ENCODE measurements at regions not wholly inside any gene's neighbourhood (a gene's known extent, or its start where the extent isn't known, plus 50 kb on each side); places are given as distances from the start of the nearest gene placed in this dataset.

GRCh38 chr16:35642322-35642835 is 2183.0 kb downstream of the TP53TG3F start:
- peaks cover 0 to 33% (median 11%) of the 10 kb centered on the region in 4 donors for H3K9me3 ChIP-seq (ENCODE audit: control insufficient read depth in 4 of 4, insufficient read depth in 3 of 4, low read length in 3 of 4)
- ATAC-seq (ENCODE audit: insufficient read depth, low FRiP score): no peak

DNA sequence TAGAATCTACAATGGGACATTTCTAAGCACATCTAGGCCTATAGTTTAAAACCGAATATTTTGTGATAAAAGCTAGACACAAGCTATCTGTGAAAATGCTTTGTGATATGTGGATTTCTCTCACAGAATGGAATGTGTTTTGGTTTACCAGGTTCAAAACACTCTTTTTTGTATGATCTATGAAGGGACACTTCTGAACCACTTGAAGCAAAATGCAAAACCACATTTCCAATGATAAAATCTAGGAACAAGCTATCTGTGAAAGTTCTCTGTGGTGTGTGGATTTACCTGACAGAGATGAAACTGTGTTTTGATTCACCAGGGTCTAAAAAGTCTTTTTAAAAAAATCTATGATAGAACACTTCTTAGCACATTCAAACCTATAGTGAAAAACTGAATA is 2192.4 kb downstream of the TP53TG3F start:
- H3K36me3 ChIP-seq (ENCODE audit: control insufficient read depth in 4 of 4, insufficient read depth in 4 of 4, low read length in 4 of 4): no peaks in the 10 kb centered on the region
- WGBS, 2 donors: 77 to 84% methylated on average over 1 of the region's 1 CpG
- peaks cover 0 to 4% (median 0%) of the 10 kb centered on the region in 4 donors for H3K9me3 ChIP-seq (ENCODE audit: control insufficient read depth in 4 of 4, insufficient read depth in 3 of 4, low read length in 3 of 4)
- H3K27ac ChIP-seq (ENCODE audit: low read depth in 1 of 2, low read length in 1 of 2): no peak overlapping the region
- H3K4me3 ChIP-seq: no peak overlapping the region
- no peak overlapping the region for H3K9ac ChIP-seq (ENCODE audit: insufficient read depth in 1 of 2, low read length in 2 of 2)
- no peak for ATAC-seq (ENCODE audit: insufficient read depth, low FRiP score)
- H3K27me3 ChIP-seq (ENCODE audit: control insufficient read depth in 3 of 3, insufficient read depth in 3 of 3, low read length in 2 of 3): no peaks in the 10 kb centered on the region
- no peak for TF ChIP-seq CTCF (IDR thresholded peaks at IDR 0.05; ENCODE audit: control extremely low read depth, extremely low read depth)
- DNase-seq: no peak
- no peaks in the 10 kb centered on the region for H3K4me1 ChIP-seq (ENCODE audit: control insufficient read depth in 5 of 5, insufficient read depth in 5 of 5, low read length in 5 of 5)

More at GRCh38 chr16:35642322-35642835, 2183.0 kb downstream of the TP53TG3F start:
- Histone ChIP-seq H3K27ac (ENCODE audit: low read depth in 1 of 2, low read length in 1 of 2) (no peak overlapping the region), H3K36me3 (ENCODE audit: control insufficient read depth in 4 of 4, insufficient read depth in 4 of 4, low read length in 4 of 4) (no peaks in the 10 kb centered on the region), H3K9ac (ENCODE audit: insufficient read depth in 1 of 2, low read length in 2 of 2) (no peak overlapping the region), H3K4me1 (ENCODE audit: control insufficient read depth in 5 of 5, insufficient read depth in 5 of 5, low read length in 5 of 5) (no peaks in the 10 kb centered on the region), H3K27me3 (ENCODE audit: control insufficient read depth in 3 of 3, insufficient read depth in 3 of 3, low read length in 2 of 3) (no peaks in the 10 kb centered on the region), H3K4me3 (no peak overlapping the region)
- DNase-seq: no peak
- WGBS, 2 donors: 56 to 69% methylated on average over 4 of the region's 4 CpGs
- TF ChIP-seq CTCF (IDR thresholded peaks at IDR 0.05; ENCODE audit: control extremely low read depth, extremely low read depth): no peak

GRCh38 chr16:35664091-35664693 is 2204.8 kb downstream of the TP53TG3F start:
- Histone ChIP-seq H3K9ac (ENCODE audit: insufficient read depth in 1 of 2, low read length in 2 of 2) (no peak overlapping the region), H3K4me1 (ENCODE audit: control insufficient read depth in 5 of 5, insufficient read depth in 5 of 5, low read length in 5 of 5) (no peaks in the 10 kb centered on the region), H3K9me3 (ENCODE audit: control insufficient read depth in 4 of 4, insufficient read depth in 3 of 4, low read length in 3 of 4) (peaks cover 0 to 8% (median 3%) of the 10 kb centered on the region in 4 donors), H3K4me3 (no peak overlapping the region), H3K27ac (ENCODE audit: low read depth in 1 of 2, low read length in 1 of 2) (no peak overlapping the region), H3K36me3 (ENCODE audit: control insufficient read depth in 4 of 4, insufficient read depth in 4 of 4, low read length in 4 of 4) (no peaks in the 10 kb centered on the region), H3K27me3 (ENCODE audit: control insufficient read depth in 3 of 3, insufficient read depth in 3 of 3, low read length in 2 of 3) (no peaks in the 10 kb centered on the region)
- ATAC-seq (ENCODE audit: insufficient read depth, low FRiP score) (no peak), DNase-seq (no peak)
- TF ChIP-seq CTCF (IDR thresholded peaks at IDR 0.05; ENCODE audit: control extremely low read depth, extremely low read depth): no peak
- WGBS, 2 donors: 68 to 80% methylated on average over 3 of the region's 3 CpGs

GRCh38 chr16:35685085-35685484 is 2225.7 kb downstream of the TP53TG3F start:
- TF ChIP-seq CTCF (IDR thresholded peaks at IDR 0.05; ENCODE audit: control extremely low read depth, extremely low read depth): no peak
- DNase-seq (no peak), ATAC-seq (ENCODE audit: insufficient read depth, low FRiP score) (no peak)
- Histone ChIP-seq H3K36me3 (ENCODE audit: control insufficient read depth in 4 of 4, insufficient read depth in 4 of 4, low read length in 4 of 4) (no peaks in the 10 kb centered on the region), H3K9me3 (ENCODE audit: control insufficient read depth in 4 of 4, insufficient read depth in 3 of 4, low read length in 3 of 4) (peaks cover 0 to 26% (median 7%) of the 10 kb centered on the region in 4 donors), H3K9ac (ENCODE audit: insufficient read depth in 1 of 2, low read length in 2 of 2) (no peak overlapping the region), H3K27me3 (ENCODE audit: control insufficient read depth in 3 of 3, insufficient read depth in 3 of 3, low read length in 2 of 3) (no peaks in the 10 kb centered on the region), H3K27ac (ENCODE audit: low read depth in 1 of 2, low read length in 1 of 2) (no peak overlapping the region), H3K4me1 (ENCODE audit: control insufficient read depth in 5 of 5, insufficient read depth in 5 of 5, low read length in 5 of 5) (no peaks in the 10 kb centered on the region), H3K4me3 (no peak overlapping the region)
- 65 to 77% methylated on average over 4 of the region's 4 CpGs for WGBS, 2 donors
